ENCODE measurements at regions not wholly inside any gene's neighbourhood (a gene's known extent, or its start where the extent isn't known, plus 50 kb on each side); places are given as distances from the start of the nearest gene placed in this dataset.

GRCh38 chr10:44439958-44440244 lies 55.0 kb upstream of the CXCL12 start:
- Histone ChIP-seq H2AFZ (ENCODE audit: insufficient read depth, low read length, poor library complexity) (no peak overlapping the region), H3K4me3 (ENCODE audit: low read depth, low read length) (no peak overlapping the region), H3K79me2 (ENCODE audit: control insufficient read depth, insufficient read depth, low read length, poor library complexity) (no peaks in the 10 kb centered on the region), H2BK5ac (ENCODE audit: low read depth, low read length, poor library complexity) (no peak overlapping the region), H3K9ac (ENCODE audit: low read length) (no peak overlapping the region), H3K36me3 (ENCODE audit: control insufficient read depth in 1 of 2, insufficient read depth in 2 of 2, low read length in 2 of 2) (no peaks in the 10 kb centered on the region), H4K91ac (ENCODE audit: low read depth, low read length) (no peak overlapping the region), H3K79me1 (ENCODE audit: low read length) (no peaks in the 10 kb centered on the region), H2AK5ac (ENCODE audit: low read length) (no peak overlapping the region), H4K12ac (ENCODE audit: low read depth, low read length) (no peak overlapping the region), H3K18ac (ENCODE audit: low read length) (no peak overlapping the region), H3K27ac (ENCODE audit: low read depth, low read length) (no peak overlapping the region), H3K4me1 (ENCODE audit: control insufficient read depth in 1 of 2, insufficient read depth in 2 of 2, low read length in 2 of 2) (no peaks in the 10 kb centered on the region), H3K9me3 (ENCODE audit: insufficient read depth, low read depth, low read length) (peaks cover 11% of the 10 kb centered on the region), H3K4me2 (ENCODE audit: low read length) (no peak overlapping the region), H2BK120ac (ENCODE audit: insufficient read depth, low read length, poor library complexity) (no peak overlapping the region), H3K4ac (ENCODE audit: low read depth, low read length) (no peak overlapping the region), H4K8ac (ENCODE audit: low read depth, low read length) (no peak overlapping the region), H3K23ac (ENCODE audit: low read length) (no peak overlapping the region), H2BK12ac (ENCODE audit: low read length) (no peak overlapping the region), H3K27me3 (ENCODE audit: insufficient read depth, low read length) (no peaks in the 10 kb centered on the region), H3K14ac (ENCODE audit: low read length) (no peak overlapping the region)
- no peak for DNase-seq
- WGBS (ENCODE audit: extremely low coverage, insufficient coverage, insufficient read length) = no CpG with 5 or more reads among the region's 5 CpGs

GRCh38 chr10:44457259-44457658 lies 72.4 kb upstream of the CXCL12 start:
- H3K27me3 ChIP-seq (ENCODE audit: insufficient read depth, low read length) = no peaks in the 10 kb centered on the region
- no peak overlapping the region for H2BK5ac ChIP-seq (ENCODE audit: low read depth, low read length, poor library complexity)
- no peak overlapping the region for H4K12ac ChIP-seq (ENCODE audit: low read depth, low read length)
- no peak overlapping the region for H3K18ac ChIP-seq (ENCODE audit: low read length)
- DNase-seq = no peak
- H3K36me3 ChIP-seq (ENCODE audit: control insufficient read depth in 1 of 2, insufficient read depth in 2 of 2, low read length in 2 of 2) = no peaks in the 10 kb centered on the region
- H2AK5ac ChIP-seq (ENCODE audit: low read length) = no peak overlapping the region
- no peak overlapping the region for H3K27ac ChIP-seq (ENCODE audit: low read depth, low read length)
- no peak overlapping the region for H3K23ac ChIP-seq (ENCODE audit: low read length)
- no peak overlapping the region for H2AFZ ChIP-seq (ENCODE audit: insufficient read depth, low read length, poor library complexity)
- no peak overlapping the region for H3K9ac ChIP-seq (ENCODE audit: low read length)
- H3K4me1 ChIP-seq (ENCODE audit: control insufficient read depth in 1 of 2, insufficient read depth in 2 of 2, low read length in 2 of 2) = no peaks in the 10 kb centered on the region
- no peak overlapping the region for H4K91ac ChIP-seq (ENCODE audit: low read depth, low read length)
- no CpG with 5 or more reads among the region's 2 CpGs for WGBS (ENCODE audit: extremely low coverage, insufficient coverage, insufficient read length)
- no peak overlapping the region for H3K14ac ChIP-seq (ENCODE audit: low read length)
- no peak overlapping the region for H3K4ac ChIP-seq (ENCODE audit: low read depth, low read length)
- no peak overlapping the region for H2BK120ac ChIP-seq (ENCODE audit: insufficient read depth, low read length, poor library complexity)
- H3K4me3 ChIP-seq (ENCODE audit: low read depth, low read length) = no peak overlapping the region
- no peaks in the 10 kb centered on the region for H3K79me2 ChIP-seq (ENCODE audit: control insufficient read depth, insufficient read depth, low read length, poor library complexity)
- H2BK12ac ChIP-seq (ENCODE audit: low read length) = no peak overlapping the region
- no peak overlapping the region for H4K8ac ChIP-seq (ENCODE audit: low read depth, low read length)
- H3K4me2 ChIP-seq (ENCODE audit: low read length) = no peak overlapping the region
- no peaks in the 10 kb centered on the region for H3K79me1 ChIP-seq (ENCODE audit: low read length)
- H3K9me3 ChIP-seq (ENCODE audit: insufficient read depth, low read depth, low read length) = peaks cover 2% of the 10 kb centered on the region

DNA sequence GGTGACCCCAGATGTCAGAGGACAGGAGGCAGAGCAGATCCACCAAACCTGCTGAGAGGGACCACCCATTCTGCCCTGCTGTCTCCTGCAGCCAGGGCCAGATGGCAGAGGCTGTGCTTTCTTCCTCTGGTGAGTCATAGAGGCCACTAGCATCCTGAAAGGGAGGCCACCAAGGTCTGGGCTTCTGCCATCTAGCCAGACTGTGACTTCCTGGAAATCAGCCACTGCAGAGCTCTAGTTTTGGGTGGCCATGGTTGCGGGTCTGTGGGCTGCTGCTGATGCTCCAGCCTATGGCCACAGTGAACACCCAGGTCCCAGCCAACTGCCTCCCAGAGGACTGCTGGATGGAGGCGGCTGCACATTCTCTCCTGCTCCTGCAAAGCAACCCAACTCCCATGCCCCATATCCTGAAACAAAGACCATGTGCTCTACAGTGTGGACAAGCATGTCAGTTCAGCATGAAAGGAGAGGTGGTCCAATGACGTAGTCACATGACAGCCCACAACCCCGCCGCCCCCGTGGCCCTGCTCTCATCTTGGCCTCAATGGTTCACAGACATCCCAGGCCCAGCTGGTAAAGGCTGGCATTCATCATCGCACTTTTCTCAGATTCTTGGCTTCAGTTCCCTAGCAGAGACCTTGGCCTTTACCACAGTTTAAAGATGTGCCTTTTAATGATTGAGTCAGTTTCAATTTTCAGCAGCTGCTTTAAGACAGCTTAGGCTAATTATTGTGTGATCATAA lies 73.9 kb upstream of the CXCL12 start:
- Histone ChIP-seq H4K12ac (ENCODE audit: low read depth, low read length) (no peak overlapping the region), H3K9ac (ENCODE audit: low read length) (no peak overlapping the region), H3K27me3 (ENCODE audit: insufficient read depth, low read length) (no peaks in the 10 kb centered on the region), H3K9me3 (ENCODE audit: insufficient read depth, low read depth, low read length) (peaks cover 2% of the 10 kb centered on the region), H4K8ac (ENCODE audit: low read depth, low read length) (no peak overlapping the region), H2BK5ac (ENCODE audit: low read depth, low read length, poor library complexity) (no peak overlapping the region), H3K27ac (ENCODE audit: low read depth, low read length) (no peak overlapping the region), H3K4ac (ENCODE audit: low read depth, low read length) (no peak overlapping the region), H3K18ac (ENCODE audit: low read length) (no peak overlapping the region), H2BK120ac (ENCODE audit: insufficient read depth, low read length, poor library complexity) (no peak overlapping the region), H3K4me3 (ENCODE audit: low read depth, low read length) (no peak overlapping the region), H2BK12ac (ENCODE audit: low read length) (no peak overlapping the region), H3K79me1 (ENCODE audit: low read length) (no peaks in the 10 kb centered on the region), H3K23ac (ENCODE audit: low read length) (no peak overlapping the region), H3K79me2 (ENCODE audit: control insufficient read depth, insufficient read depth, low read length, poor library complexity) (no peaks in the 10 kb centered on the region), H3K4me1 (ENCODE audit: control insufficient read depth in 1 of 2, insufficient read depth in 2 of 2, low read length in 2 of 2) (no peaks in the 10 kb centered on the region), H2AK5ac (ENCODE audit: low read length) (no peak overlapping the region), H3K14ac (ENCODE audit: low read length) (no peak overlapping the region), H4K91ac (ENCODE audit: low read depth, low read length) (no peak overlapping the region), H2AFZ (ENCODE audit: insufficient read depth, low read length, poor library complexity) (no peak overlapping the region), H3K4me2 (ENCODE audit: low read length) (no peak overlapping the region), H3K36me3 (ENCODE audit: control insufficient read depth in 1 of 2, insufficient read depth in 2 of 2, low read length in 2 of 2) (no peaks in the 10 kb centered on the region)
- no CpG with 5 or more reads among the region's 7 CpGs for whole genome bisulfite sequencing (ENCODE audit: extremely low coverage, insufficient coverage, insufficient read length)
- no peak for DNase-seq

GRCh38 chr10:44459671-44460070 lies 74.8 kb upstream of the CXCL12 start:
- Histone ChIP-seq H3K9ac (ENCODE audit: low read length) (no peak overlapping the region), H2BK12ac (ENCODE audit: low read length) (no peak overlapping the region), H2BK5ac (ENCODE audit: low read depth, low read length, poor library complexity) (no peak overlapping the region), H3K23ac (ENCODE audit: low read length) (no peak overlapping the region), H3K79me2 (ENCODE audit: control insufficient read depth, insufficient read depth, low read length, poor library complexity) (no peaks in the 10 kb centered on the region), H3K4me3 (ENCODE audit: low read depth, low read length) (no peak overlapping the region), H3K4me1 (ENCODE audit: control insufficient read depth in 1 of 2, insufficient read depth in 2 of 2, low read length in 2 of 2) (no peaks in the 10 kb centered on the region), H4K12ac (ENCODE audit: low read depth, low read length) (no peak overlapping the region), H2BK120ac (ENCODE audit: insufficient read depth, low read length, poor library complexity) (no peak overlapping the region), H4K91ac (ENCODE audit: low read depth, low read length) (no peak overlapping the region), H3K79me1 (ENCODE audit: low read length) (no peaks in the 10 kb centered on the region), H3K36me3 (ENCODE audit: control insufficient read depth in 1 of 2, insufficient read depth in 2 of 2, low read length in 2 of 2) (no peaks in the 10 kb centered on the region), H3K4ac (ENCODE audit: low read depth, low read length) (no peak overlapping the region), H2AFZ (ENCODE audit: insufficient read depth, low read length, poor library complexity) (no peak overlapping the region), H3K27me3 (ENCODE audit: insufficient read depth, low read length) (no peaks in the 10 kb centered on the region), H3K9me3 (ENCODE audit: insufficient read depth, low read depth, low read length) (no peaks in the 10 kb centered on the region), H3K4me2 (ENCODE audit: low read length) (no peak overlapping the region), H3K14ac (ENCODE audit: low read length) (no peak overlapping the region), H2AK5ac (ENCODE audit: low read length) (no peak overlapping the region), H3K18ac (ENCODE audit: low read length) (no peak overlapping the region), H4K8ac (ENCODE audit: low read depth, low read length) (no peak overlapping the region), H3K27ac (ENCODE audit: low read depth, low read length) (no peak overlapping the region)
- no peak for DNase-seq
- WGBS (ENCODE audit: extremely low coverage, insufficient coverage, insufficient read length) = no CpG with 5 or more reads among the region's 2 CpGs

Data from trophoblast cell (in vitro differentiated cells and primary cell).